Adipocyte (in vitro differentiated cells): ENCODE measurements at regions not wholly inside any gene's neighbourhood (a gene's known extent, or its start where the extent isn't known, plus 50 kb on each side); places are given as distances from the start of the nearest gene placed in this dataset.
A peak's percentile ranks its signal among the peaks of the same experiment; 100 is the strongest.
"Not testable (repeated sequence)": the region's sequence is repeated elsewhere in the genome, so short reads cannot be mapped to it uniquely, and the experiment has no call there.

ENCODE experiments used
- DNase-seq: peaks from one replicate; pipeline ENCODE4 v3.0.0-alpha.2; 2015; ENCODE audit warnings: low read depth
- H3K27me3 ChIP-seq: replicated peaks from 2 replicates; pipeline ENCODE4 v1.7.0; 2013; ENCODE audit warnings: mild to moderate bottlenecking, low read length, moderate library complexity; ENCODE audit not compliant: control insufficient read depth, insufficient read depth
- H3K36me3 ChIP-seq: 2 replicates; pipeline ENCODE4 v1.7.0; 2013; ENCODE audit warnings: low read length, mild to moderate bottlenecking, moderate library complexity; ENCODE audit not compliant: control insufficient read depth, insufficient read depth, severe bottlenecking
- H3K4me1 ChIP-seq: 2 replicates; pipeline ENCODE4 v1.7.0; 2013; ENCODE audit warnings: mild to moderate bottlenecking, low read length, moderate library complexity; ENCODE audit not compliant: control insufficient read depth, insufficient read depth
- H3K4me3 ChIP-seq: 2 replicates; pipeline ENCODE4 v1.7.0; 2013; ENCODE audit warnings: mild to moderate bottlenecking, low read length, moderate library complexity
- H3K9ac ChIP-seq: 2 replicates; pipeline ENCODE4 v1.7.0; 2013; ENCODE audit warnings: mild to moderate bottlenecking, low read length, moderate library complexity
- H3K9me3 ChIP-seq: 2 replicates; pipeline ENCODE4 v1.7.0; 2013; ENCODE audit warnings: mild to moderate bottlenecking, low read length, moderate library complexity; ENCODE audit not compliant: control insufficient read depth

GRCh38 chr5:131107128-131107527 lies 57.9 kb downstream of the HINT1 start:
- no peaks in the 10 kb centered on the region for H3K36me3 ChIP-seq
- no peaks in the 10 kb centered on the region for H3K27me3 ChIP-seq
- H3K4me3 ChIP-seq = no peak overlapping the region
- DNase-seq = no peak
- H3K4me1 ChIP-seq = peaks cover 2% of the 10 kb centered on the region
- H3K9me3 ChIP-seq = no peaks in the 10 kb centered on the region
- H3K9ac ChIP-seq = no peak overlapping the region

- Histone ChIP-seq H3K4me3 (no peak overlapping the region), H3K9ac (no peak overlapping the region), H3K36me3 (no peaks in the 10 kb centered on the region), H3K9me3 (no peaks in the 10 kb centered on the region), H3K4me1 (no peaks in the 10 kb centered on the region), H3K27me3 (no peaks in the 10 kb centered on the region)
- DNase-seq = peak; percentile 5
Observed at GRCh38 chr5:131104169-131104808, 60.8 kb downstream of the HINT1 start.

- no peak overlapping the region for H3K4me3 ChIP-seq
- peaks cover 4% of the 10 kb centered on the region for H3K27me3 ChIP-seq
- H3K36me3 ChIP-seq = no peaks in the 10 kb centered on the region
- DNase-seq = peak; percentile 9
- H3K4me1 ChIP-seq = no peaks in the 10 kb centered on the region
- H3K9me3 ChIP-seq = no peaks in the 10 kb centered on the region
- no peak overlapping the region for H3K9ac ChIP-seq
Observed at GRCh38 chr5:131096774-131097710, 68.0 kb downstream of the HINT1 start.

- not testable (repeated sequence) for H3K27me3 ChIP-seq, H3K9me3 ChIP-seq, H3K36me3 ChIP-seq, H3K4me3 ChIP-seq, H3K9ac ChIP-seq, H3K4me1 ChIP-seq, DNase-seq
Observed at GRCh38 chr5:131095561-131095960, 69.5 kb downstream of the HINT1 start.

GRCh38 chr5:131084436-131084835 lies 80.6 kb downstream of the HINT1 start:
- no peak overlapping the region for H3K4me3 ChIP-seq
- DNase-seq = no peak
- H3K9me3 ChIP-seq = no peaks in the 10 kb centered on the region
- no peaks in the 10 kb centered on the region for H3K27me3 ChIP-seq
- no peaks in the 10 kb centered on the region for H3K36me3 ChIP-seq
- H3K4me1 ChIP-seq = peaks cover 17% of the 10 kb centered on the region
- H3K9ac ChIP-seq = no peak overlapping the region

GRCh38 chr5:131081913-131082488 lies 83.1 kb downstream of the HINT1 start:
- Histone ChIP-seq H3K36me3 (no peaks in the 10 kb centered on the region), H3K4me3 (peak overlapping the region; percentile 59), H3K4me1 (peaks cover 17% of the 10 kb centered on the region), H3K9ac (peak overlapping the region; percentile 68), H3K9me3 (no peaks in the 10 kb centered on the region), H3K27me3 (no peaks in the 10 kb centered on the region)
- DNase-seq = peak; percentile 46

GRCh38 chr5:131081374-131081773 lies 83.7 kb downstream of the HINT1 start:
- H3K9me3 ChIP-seq = no peaks in the 10 kb centered on the region
- H3K4me3 ChIP-seq = peak overlapping the region; percentile 59
- peaks cover 17% of the 10 kb centered on the region for H3K4me1 ChIP-seq
- no peaks in the 10 kb centered on the region for H3K27me3 ChIP-seq
- peak; percentile 89 for DNase-seq
- H3K9ac ChIP-seq = peak overlapping the region; percentile 68
- no peaks in the 10 kb centered on the region for H3K36me3 ChIP-seq

GRCh38 chr5:131079232-131079631 lies 85.8 kb downstream of the HINT1 start:
- Histone ChIP-seq H3K9ac (no peak overlapping the region), H3K27me3 (no peaks in the 10 kb centered on the region), H3K9me3 (no peaks in the 10 kb centered on the region), H3K4me3 (no peak overlapping the region), H3K4me1 (peaks cover 17% of the 10 kb centered on the region), H3K36me3 (no peaks in the 10 kb centered on the region)
- no peak for DNase-seq

- DNase-seq = peak; percentile 27
- H3K9me3 ChIP-seq = peaks cover 5% of the 10 kb centered on the region
- H3K4me3 ChIP-seq = no peak overlapping the region
- no peaks in the 10 kb centered on the region for H3K36me3 ChIP-seq
- H3K4me1 ChIP-seq = peaks cover 2% of the 10 kb centered on the region
- no peaks in the 10 kb centered on the region for H3K27me3 ChIP-seq
- H3K9ac ChIP-seq = no peak overlapping the region
Observed at GRCh38 chr5:131068893-131069643, 96.0 kb downstream of the HINT1 start.

GRCh38 chr5:131068076-131068475 lies 97.0 kb downstream of the HINT1 start:
- no peak for DNase-seq
- Histone ChIP-seq H3K36me3 (no peaks in the 10 kb centered on the region), H3K9me3 (peaks cover 5% of the 10 kb centered on the region), H3K9ac (no peak overlapping the region), H3K27me3 (no peaks in the 10 kb centered on the region), H3K4me1 (peaks cover 2% of the 10 kb centered on the region), H3K4me3 (no peak overlapping the region)

GRCh38 chr5:131067636-131068035 lies 97.4 kb downstream of the HINT1 start:
- peak; percentile 22 for DNase-seq
- H3K4me3 ChIP-seq = no peak overlapping the region
- H3K4me1 ChIP-seq = peaks cover 2% of the 10 kb centered on the region
- no peak overlapping the region for H3K9ac ChIP-seq
- H3K27me3 ChIP-seq = no peaks in the 10 kb centered on the region
- H3K9me3 ChIP-seq = peaks cover 5% of the 10 kb centered on the region
- H3K36me3 ChIP-seq = no peaks in the 10 kb centered on the region
